ENCODE measurements at regions not wholly inside any gene's neighbourhood (a gene's known extent, or its start where the extent isn't known, plus 50 kb on each side); places are given as distances from the start of the nearest gene placed in this dataset.

GRCh38 chr5:74289238-74289637 lies 351.3 kb downstream of the ENC1 start:
- no peak for DNase-seq (ENCODE audit: low read depth, low spot score)

- no peak for DNase-seq (ENCODE audit: low read depth, low spot score)
These were observed 351.9 kb downstream of the ENC1 start for GRCh38 chr5:74288448-74289108.

GRCh38 chr5:74288038-74288437 lies 352.5 kb downstream of the ENC1 start:
- DNase-seq (ENCODE audit: low read depth, low spot score) = no peak

DNA sequence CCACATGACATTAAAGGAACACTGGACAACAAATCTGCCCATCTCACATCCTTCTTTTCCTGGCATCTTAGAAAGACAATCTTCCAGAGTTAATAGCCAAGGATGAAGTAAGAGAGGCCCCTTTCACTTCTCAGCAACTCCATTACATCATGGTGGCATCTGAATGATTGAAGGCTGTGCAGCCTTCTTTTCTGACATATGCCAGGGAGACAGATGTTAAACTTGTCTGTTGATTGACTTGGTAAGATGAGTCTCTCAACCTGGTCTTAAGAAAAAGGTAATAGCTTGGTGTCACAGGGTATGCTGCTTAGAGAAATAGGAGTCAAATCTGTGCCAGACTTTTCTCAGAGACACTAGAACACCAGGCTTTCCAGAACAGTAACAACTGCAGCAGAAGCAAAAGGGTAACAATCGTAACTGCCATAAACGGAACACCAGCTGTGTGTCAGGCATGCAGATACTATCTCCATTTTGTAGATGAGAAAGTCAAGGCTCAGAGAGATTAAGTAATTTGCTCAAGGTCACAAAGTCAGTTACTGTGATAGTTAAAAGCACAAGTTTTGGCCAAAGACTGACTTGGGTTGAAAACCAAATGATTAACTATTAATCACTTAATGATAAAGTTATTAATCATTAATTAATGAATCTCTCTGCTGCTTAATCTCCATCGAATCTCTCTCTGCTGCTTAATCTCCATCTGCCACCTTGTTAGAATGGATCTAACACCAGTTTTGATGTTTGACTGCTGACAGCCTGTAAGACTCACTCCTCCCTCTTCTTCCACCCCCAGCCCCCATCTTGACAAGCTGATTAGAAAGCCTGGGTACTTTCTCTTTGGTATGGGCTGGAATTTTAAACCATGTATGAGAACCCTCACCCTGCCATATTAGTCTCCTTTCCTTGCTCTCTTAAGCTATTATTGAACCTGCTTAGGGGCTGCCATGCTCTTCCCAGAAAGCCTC lies 353.5 kb downstream of the ENC1 start:
- no peak for DNase-seq (ENCODE audit: low read depth, low spot score)

DNA sequence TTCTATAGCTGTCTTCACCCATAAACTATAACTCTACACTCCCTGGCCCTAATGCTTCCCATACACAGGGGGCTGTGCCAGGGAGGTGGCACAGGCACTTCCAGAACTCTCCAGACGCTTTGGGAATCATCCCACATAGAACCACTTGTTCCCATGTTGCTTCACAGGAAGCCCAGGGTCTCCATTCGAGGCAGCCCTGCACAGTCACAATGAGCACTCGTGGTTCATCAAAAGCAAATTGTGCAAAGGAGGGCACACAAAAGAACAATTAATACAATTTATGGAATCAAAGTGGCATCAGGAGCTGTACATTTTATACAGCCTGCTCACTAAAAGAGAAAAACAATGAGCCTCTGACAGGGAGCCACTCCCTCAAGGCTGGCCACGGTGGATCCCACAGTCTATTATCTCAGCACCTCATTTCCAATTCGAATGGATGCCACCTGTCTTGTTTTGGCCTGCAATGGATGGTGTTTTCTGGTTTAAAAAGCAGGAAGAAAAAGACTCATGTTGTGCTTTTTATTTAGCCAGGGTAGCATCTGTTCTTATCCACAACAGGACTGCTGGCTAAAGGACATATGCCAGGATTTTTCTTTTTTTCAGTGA lies 354.8 kb downstream of the ENC1 start:
- DNase-seq (ENCODE audit: low read depth, low spot score) = no peak

DNA sequence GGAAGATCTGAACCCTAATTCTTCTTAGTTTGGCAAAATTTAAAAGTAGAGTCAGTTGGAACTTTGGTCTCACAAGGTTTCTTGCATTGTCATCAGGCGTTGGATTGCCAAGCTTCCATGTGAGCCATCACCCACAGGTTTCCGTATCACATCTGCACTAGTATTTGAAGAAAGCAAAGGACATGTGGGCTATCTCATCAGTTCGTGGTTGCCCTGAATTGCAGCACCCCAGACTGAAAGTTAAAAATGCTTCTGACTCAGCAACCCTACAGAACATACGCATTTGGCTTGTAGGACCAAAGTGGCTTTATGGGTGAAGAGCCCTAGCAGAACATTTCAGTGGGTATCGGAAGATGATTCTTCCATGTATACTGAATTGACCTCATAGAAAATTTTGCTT lies 358.0 kb downstream of the ENC1 start:
- DNase-seq (ENCODE audit: low read depth, low spot score) = no peak

GRCh38 chr5:74281166-74281565 lies 359.4 kb downstream of the ENC1 start:
- no peak for DNase-seq (ENCODE audit: low read depth, low spot score)

DNA sequence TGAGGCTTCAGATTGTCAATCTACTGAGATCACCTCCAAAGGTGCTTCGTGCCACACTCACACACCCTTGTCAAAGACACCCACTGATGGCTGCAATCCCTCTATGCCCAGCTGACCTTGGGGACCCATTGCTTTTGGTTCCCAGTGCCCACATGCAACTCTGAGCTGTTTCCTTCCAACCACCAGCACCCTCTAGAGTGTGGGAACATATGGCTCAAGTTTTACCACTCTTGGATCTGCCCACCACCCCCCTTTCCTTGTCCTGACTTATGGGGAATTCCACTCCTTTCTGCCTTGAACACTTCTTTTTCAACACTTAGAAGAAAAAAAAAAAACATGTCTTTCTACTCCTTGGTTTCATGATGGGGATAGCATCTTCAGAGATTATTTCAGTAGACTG lies 360.2 kb downstream of the ENC1 start:
- no peak for DNase-seq (ENCODE audit: low read depth, low spot score)

- no peak for DNase-seq (ENCODE audit: low read depth, low spot score)
These were observed 361.3 kb downstream of the ENC1 start for GRCh38 chr5:74279244-74279643.

- DNase-seq (ENCODE audit: low read depth, low spot score) = no peak
These were observed 363.1 kb downstream of the ENC1 start for GRCh38 chr5:74277418-74277817.

DNA sequence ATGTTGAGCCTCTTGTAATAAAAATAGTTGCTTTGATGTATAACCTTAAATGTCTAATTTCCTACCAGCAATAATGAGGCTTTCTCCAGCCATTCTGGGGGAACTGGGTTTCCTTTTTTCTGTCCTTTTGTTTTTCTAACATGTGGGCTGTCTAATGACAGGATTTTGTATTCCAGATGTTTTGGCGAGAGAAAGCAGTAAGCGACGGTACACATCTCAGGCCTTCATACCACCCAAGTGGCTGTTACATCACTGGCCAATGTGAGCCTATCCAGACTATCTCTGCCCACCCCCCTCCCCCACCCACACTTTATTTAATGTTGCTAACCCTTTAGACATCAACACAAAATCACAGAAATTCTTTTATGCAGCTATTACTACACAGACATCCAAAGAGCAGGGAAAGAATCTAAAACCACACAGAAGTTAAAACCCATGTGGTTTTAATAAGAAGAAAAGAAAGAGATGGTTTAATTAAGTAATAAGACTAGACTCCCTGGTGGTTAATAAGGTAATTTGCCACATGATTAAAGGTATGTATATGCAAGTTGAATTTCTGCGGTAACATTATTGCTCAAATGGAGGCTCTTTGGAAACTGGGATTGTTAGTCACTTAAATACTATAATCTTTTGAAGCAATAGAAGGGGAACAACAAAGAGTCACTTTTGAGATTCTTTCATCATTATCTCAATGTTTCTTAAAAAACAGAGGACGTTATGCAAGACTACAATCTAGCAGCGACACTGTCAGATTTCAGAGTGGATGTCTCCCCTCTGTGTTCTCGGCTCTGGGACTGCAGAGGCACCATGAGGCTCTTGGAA lies 365.1 kb downstream of the ENC1 start:
- no peak for DNase-seq (ENCODE audit: low read depth, low spot score)

DNA sequence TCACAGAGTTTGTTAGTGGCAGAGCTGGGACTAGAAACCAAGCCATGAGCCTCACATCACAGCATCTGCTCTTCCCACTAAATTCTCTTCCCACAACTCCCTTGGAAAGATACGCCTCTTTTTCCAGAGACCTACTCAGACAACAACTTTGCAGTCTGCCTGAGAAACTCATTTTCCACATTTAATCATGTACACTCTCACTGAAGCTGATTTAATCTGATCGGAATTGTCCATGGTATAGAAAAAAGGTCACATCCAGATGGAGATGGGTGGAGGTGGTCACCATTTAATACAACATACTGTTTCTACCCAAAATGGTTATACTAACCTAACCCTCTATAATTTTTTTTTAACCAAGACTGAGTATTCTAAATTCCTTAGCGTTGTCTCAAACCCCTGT lies 366.2 kb downstream of the ENC1 start:
- DNase-seq (ENCODE audit: low read depth, low spot score) = no peak

DNA sequence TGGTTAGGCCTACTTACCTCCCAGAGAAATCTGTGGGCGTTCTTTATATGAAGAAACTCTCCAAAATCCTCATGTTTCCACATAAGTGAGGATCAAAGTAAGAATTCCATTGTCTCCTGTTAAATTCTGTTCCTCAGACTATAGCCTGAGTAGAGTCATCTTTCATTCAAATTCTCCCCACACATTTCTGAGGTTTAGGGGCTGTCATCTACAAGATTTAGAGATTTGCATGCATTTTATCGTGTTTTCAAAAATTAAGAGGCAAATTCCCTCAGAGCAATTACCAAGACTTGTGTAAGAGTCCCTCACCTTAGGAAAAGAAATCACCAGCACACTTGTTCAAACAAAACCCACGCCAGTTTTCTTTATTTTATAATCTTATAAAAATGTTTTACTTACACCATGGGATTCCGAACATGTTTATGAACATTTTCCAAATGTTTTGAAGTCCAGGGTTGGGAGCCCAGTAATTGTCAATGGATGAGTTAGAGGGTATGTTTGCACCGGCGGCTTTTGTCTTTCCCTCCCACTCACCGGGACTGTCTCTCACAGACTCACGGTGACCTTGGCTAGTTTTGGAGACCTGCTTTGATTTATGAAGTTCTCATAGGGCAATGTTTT lies 367.6 kb downstream of the ENC1 start:
- no peak for DNase-seq (ENCODE audit: low read depth, low spot score)

DNA sequence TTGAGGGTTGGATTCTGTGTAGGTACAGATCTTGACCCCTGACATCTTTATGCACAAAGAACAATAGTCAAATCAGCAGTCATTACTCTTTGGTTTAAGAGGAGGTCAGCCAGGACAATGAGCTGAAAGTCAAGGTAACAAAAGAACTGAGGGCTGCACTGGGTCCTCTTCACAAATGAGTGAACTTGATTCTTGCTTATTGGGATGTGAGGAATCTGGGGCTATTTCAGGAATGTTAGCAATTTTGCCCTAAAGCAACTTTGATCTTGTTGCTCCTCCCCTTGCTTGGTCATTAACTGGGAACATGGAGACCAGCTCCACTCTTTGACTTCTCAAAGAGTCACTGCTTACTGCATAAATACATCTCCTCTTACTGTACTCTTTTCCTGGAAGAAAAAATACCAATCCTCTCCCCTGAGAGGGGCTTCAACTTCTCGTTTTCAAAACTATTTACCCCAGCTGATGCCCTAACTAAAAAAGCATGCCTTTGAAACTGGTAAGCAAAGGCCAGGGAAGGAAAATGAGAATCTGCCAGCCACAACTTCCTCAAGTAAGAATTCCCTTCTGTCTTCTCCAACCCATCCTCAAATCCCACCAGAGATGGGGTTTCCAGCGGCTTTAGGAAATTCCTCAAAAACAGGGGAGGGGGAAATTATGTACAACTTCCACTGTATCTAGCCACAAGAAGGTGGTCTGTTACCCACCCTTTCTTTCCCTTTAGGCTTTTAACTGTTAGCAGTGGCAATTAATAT lies 368.3 kb downstream of the ENC1 start:
- no peak for DNase-seq (ENCODE audit: low read depth, low spot score)

DNA sequence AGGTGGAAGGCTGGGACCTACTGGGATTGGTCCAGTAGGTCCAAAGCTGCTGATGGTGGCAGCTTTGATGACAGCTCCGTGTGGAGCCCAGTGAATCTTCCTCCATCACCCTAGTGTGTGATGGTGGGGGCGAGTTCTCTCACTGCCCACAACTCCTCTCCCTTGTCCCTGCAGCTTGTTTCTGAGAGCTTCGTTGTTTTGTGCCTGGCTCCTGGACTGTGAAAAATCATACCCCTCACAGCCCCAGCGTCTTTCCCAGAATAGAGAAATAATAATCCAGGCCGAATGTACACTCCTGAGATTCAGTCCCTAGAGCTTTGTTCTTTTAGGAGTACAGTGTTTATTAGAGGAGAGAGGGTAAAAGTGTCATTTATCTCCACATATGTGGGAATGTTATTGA lies 372.2 kb downstream of the ENC1 start:
- DNase-seq (ENCODE audit: low read depth, low spot score) = no peak

- no peak for DNase-seq (ENCODE audit: low read depth, low spot score)
These were observed 373.7 kb downstream of the ENC1 start for GRCh38 chr5:74266836-74267235.

- DNase-seq (ENCODE audit: low read depth, low spot score) = no peak
These were observed 374.4 kb downstream of the ENC1 start for GRCh38 chr5:74266132-74266531.

DNA sequence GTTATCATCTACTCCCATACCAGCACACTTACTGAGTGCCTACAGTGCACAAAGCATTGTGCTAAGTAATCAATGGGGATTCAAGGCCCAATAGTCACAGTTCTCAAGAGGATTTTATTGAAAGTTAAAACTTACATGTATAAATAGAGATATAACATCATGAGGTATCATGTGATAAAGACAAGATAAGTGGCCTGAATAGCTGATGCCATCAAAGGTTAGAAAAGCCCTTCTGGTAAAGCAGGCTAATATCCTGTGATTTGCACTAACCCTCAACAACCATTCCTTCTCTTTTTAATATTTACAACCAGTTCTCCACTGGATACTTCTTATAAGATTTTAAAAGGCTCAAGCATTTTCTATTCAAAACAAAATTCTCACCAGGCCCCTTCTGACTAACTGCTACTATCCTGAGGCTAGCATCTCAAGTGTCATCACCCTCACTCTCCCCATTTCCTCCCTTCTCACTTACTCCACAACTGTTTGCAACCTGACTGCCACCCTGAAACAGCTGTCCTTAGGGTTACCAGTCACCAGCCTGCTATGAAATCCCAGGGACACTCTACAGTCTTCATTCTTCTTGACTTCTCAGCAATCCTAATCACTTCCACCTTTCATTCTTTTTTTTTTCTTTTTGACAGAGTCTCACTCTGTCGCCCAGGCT lies 377.9 kb downstream of the ENC1 start:
- DNase-seq (ENCODE audit: low read depth, low spot score) = no peak

DNA sequence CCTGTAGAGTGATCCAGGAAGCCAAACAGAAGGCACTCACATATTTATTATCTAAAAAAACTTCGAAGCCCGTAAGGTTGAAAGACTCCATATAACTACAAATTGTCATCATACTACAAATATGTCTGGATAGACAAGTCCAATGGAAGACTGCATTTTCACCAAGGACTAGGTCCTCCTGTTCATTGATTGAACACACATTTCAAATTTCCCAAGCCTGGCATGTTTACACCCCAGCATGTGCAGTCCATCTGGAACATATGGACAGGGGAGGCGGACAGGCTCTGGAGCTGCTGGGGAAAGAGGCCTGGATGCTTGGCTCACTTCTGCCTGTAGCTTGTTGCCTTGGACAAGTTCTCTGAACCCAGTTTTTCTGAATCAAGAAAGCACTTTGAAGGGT lies 378.7 kb downstream of the ENC1 start:
- DNase-seq (ENCODE audit: low read depth, low spot score) = no peak

DNA sequence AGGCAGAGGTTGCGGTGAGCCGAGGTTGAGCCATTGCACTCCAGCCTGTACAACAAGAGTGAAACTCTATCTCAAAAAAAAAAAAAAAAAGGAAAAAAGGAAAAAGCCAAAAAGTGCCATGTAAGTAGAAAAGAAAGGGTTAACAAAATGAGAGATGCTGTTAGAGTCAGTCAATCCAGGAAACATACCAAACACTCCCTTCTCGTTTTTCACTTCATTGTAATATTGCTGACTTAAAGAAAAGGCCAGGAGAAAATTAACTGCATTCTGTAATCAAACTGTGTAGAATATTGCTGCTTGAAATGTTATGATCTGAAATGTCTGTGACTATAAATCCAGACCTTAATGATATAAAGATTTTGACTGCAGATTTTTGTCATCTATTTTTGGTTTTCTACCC lies 379.1 kb downstream of the ENC1 start:
- no peak for DNase-seq (ENCODE audit: low read depth, low spot score)

Measured in brain pericyte (primary cell).